ENCODE measurements at regions not wholly inside any gene's neighbourhood (a gene's known extent, or its start where the extent isn't known, plus 50 kb on each side); places are given as distances from the start of the nearest gene placed in this dataset.

DNA sequence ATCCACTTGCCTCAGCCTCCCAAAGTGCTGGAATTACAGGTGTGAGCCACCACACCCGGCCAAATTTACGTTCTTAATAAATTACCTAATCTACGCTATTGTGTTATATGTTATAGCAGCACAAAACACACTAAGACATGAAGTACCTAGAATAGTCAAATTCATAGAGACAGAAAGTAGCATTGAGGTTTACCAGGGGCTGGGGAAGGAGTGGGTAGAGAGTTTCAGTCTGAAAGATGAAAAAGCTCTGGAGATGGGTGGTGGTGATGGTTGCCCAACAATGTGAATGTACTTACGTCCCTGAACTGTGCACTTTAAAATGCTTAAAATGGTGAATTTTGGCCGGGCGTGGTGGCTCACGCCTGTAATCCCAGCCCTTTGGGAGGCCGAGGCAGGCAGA is 65.7 kb upstream of the NUP50 start:
- Histone ChIP-seq H2AFZ (no peak overlapping the region), H3K4me1 (ENCODE audit: insufficient read depth) (no peaks in the 10 kb centered on the region), H3K9me3 (ENCODE audit: low read depth) (no peaks in the 10 kb centered on the region), H4K20me1 (ENCODE audit: insufficient read depth) (no peaks in the 10 kb centered on the region), H3K4me2 (ENCODE audit: unreplicated experiment) (no peak overlapping the region), H3K4me3 (no peak overlapping the region), H3K9ac (no peak overlapping the region), H3K27ac (no peak overlapping the region), H3F3A (ENCODE audit: insufficient read depth) (no peaks in the 10 kb centered on the region), H3K27me3 (replicated peaks; ENCODE audit: insufficient read depth) (peaks cover 24% of the 10 kb centered on the region), H3K79me2 (ENCODE audit: insufficient read depth) (no peaks in the 10 kb centered on the region), H3K9me2 (ENCODE audit: insufficient read depth) (no peaks in the 10 kb centered on the region), H3K36me3 (ENCODE audit: low read depth) (no peaks in the 10 kb centered on the region)
- TF ChIP-seq EZH2 (IDR thresholded peaks at IDR 0.05; ENCODE audit: insufficient read depth, poor library complexity, severe bottlenecking) (no peak), EZH2phosphoT487 (IDR thresholded peaks at IDR 0.05; ENCODE audit: insufficient read depth, low read depth) (no peak)
- 72 to 75% methylated on average over 8 of the region's 8 CpGs for WGBS, 2 experiments (ENCODE audit: low coverage in 1 of 2, low lambda C conversion rate in 2 of 2, missing lambda C conversion rate in 2 of 2)
- no peak for DNase-seq
- in situ Hi-C loops (cut with MboI) = loop anchor here (10.0 kb wide), 2 partner anchors 123 to 283 kb away; no protein-coding TSS in a partner anchor

GRCh38 chr22:45099961-45100360 is 63.8 kb upstream of the NUP50 start:
- no peaks in the 10 kb centered on the region for H3K79me2 ChIP-seq (ENCODE audit: insufficient read depth)
- DNase-seq = no peak
- H3K9me2 ChIP-seq (ENCODE audit: insufficient read depth) = no peaks in the 10 kb centered on the region
- no peak overlapping the region for H3K27ac ChIP-seq
- H3F3A ChIP-seq (ENCODE audit: insufficient read depth) = 0 out of 2 replicates have a peak, but pooled peaks cover 4% of the 10 kb centered on the region
- in situ Hi-C loops (cut with MboI) = loop anchor here (10.0 kb wide), 2 partner anchors 125 to 285 kb away; no protein-coding TSS in a partner anchor
- H3K4me3 ChIP-seq = no peak overlapping the region
- no peaks in the 10 kb centered on the region for H4K20me1 ChIP-seq (ENCODE audit: insufficient read depth)
- 69 to 72% methylated on average over 9 of the region's 9 CpGs for WGBS, 2 experiments (ENCODE audit: low coverage in 1 of 2, low lambda C conversion rate in 2 of 2, missing lambda C conversion rate in 2 of 2)
- no peak overlapping the region for H3K9ac ChIP-seq
- H3K4me2 ChIP-seq (ENCODE audit: unreplicated experiment) = no peak overlapping the region
- peaks cover 3% of the 10 kb centered on the region for H3K4me1 ChIP-seq (ENCODE audit: insufficient read depth)
- H3K36me3 ChIP-seq (ENCODE audit: low read depth) = no peaks in the 10 kb centered on the region
- no peak overlapping the region for H2AFZ ChIP-seq
- no peaks in the 10 kb centered on the region for H3K9me3 ChIP-seq (ENCODE audit: low read depth)
- no peak for TF ChIP-seq EZH2phosphoT487 (IDR thresholded peaks at IDR 0.05; ENCODE audit: insufficient read depth, low read depth)
- no peak for TF ChIP-seq EZH2 (IDR thresholded peaks at IDR 0.05; ENCODE audit: insufficient read depth, poor library complexity, severe bottlenecking)
- H3K27me3 ChIP-seq (replicated peaks; ENCODE audit: insufficient read depth) = peaks cover 13% of the 10 kb centered on the region

DNA sequence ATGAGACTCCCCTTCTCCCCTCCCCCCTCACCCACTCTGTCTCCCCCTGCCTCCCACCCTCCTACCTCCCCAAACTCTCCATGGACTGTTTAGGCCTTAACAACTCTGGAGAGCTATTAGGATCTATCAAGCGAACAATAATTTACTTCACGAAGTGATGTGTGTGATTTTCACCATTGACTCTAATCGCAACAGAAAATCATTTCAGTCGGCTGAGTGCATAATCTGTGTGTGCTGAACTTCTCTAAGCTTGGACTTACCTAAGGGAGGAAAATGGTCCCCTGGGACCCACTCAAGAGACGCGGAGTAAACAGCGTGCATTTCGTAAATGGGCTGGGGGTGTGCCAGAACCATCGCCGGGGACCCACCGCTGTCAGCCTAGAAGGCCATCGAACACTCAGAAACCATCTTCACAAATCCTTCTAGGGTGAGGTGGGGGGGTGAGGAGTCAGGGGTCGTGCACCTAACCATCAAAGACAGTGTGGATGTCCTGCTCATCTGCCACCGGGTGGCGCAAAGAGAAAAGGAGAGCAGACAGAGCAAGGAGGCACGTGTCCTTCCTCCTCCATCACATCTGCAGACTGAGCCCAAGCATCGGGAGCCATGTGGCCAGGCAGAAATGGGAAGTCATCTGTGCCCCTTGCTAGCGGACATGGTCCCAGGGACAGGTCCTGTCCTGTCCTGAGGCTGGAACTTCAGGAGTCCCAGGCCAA is 62.1 kb upstream of the NUP50 start:
- no peaks in the 10 kb centered on the region for H3K9me2 ChIP-seq (ENCODE audit: insufficient read depth)
- H3K27me3 ChIP-seq (replicated peaks; ENCODE audit: insufficient read depth) = peaks cover 13% of the 10 kb centered on the region
- peak; percentile 79 for DNase-seq
- no peak overlapping the region for H3K9ac ChIP-seq
- WGBS, 2 experiments (ENCODE audit: low coverage in 1 of 2, low lambda C conversion rate in 2 of 2, missing lambda C conversion rate in 2 of 2) = 43 to 48% methylated on average over 18 of the region's 18 CpGs
- TF ChIP-seq EZH2 (IDR thresholded peaks at IDR 0.05; ENCODE audit: insufficient read depth, poor library complexity, severe bottlenecking) (no peak), EZH2phosphoT487 (IDR thresholded peaks at IDR 0.05; ENCODE audit: insufficient read depth, low read depth) (no peak)
- no peaks in the 10 kb centered on the region for H3K9me3 ChIP-seq (ENCODE audit: low read depth)
- H2AFZ ChIP-seq = no peak overlapping the region
- no peak overlapping the region for H3K4me2 ChIP-seq (ENCODE audit: unreplicated experiment)
- H3K36me3 ChIP-seq (ENCODE audit: low read depth) = no peaks in the 10 kb centered on the region
- no peak overlapping the region for H3K4me3 ChIP-seq
- in situ Hi-C loops (cut with MboI) = no loop called here
- H4K20me1 ChIP-seq (ENCODE audit: insufficient read depth) = no peaks in the 10 kb centered on the region
- peaks cover 7% of the 10 kb centered on the region for H3K4me1 ChIP-seq (ENCODE audit: insufficient read depth)
- H3K27ac ChIP-seq = no peak overlapping the region
- H3F3A ChIP-seq (ENCODE audit: insufficient read depth) = 0 out of 2 replicates have a peak, but pooled peaks cover 8% of the 10 kb centered on the region
- no peaks in the 10 kb centered on the region for H3K79me2 ChIP-seq (ENCODE audit: insufficient read depth)

DNA sequence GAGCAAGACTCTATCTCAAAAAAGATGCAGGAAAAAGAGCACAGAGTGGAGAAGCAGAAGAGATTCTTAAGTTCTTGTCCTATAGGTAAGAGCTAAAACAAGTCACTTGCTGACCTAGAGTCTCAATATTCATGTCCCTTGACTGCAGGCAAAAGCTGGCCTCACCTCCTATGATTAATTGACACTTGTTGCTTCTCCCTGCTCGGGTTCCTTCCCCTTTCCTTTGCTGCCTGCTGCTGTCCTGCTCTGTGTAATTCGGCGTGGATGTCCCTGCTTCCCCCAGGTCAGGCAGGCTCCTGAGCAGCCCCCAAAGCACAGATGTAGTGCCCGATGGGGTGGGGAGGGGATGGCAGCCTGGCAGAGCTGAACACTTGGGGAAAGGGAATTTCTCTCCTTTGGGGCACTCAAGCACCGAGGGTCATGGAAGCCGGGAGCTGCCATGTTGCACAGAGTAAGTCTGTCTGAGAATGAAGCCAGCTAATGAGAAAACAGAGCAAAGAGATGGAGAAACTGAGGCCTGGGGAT is 60.8 kb upstream of the NUP50 start:
- H3K4me1 ChIP-seq (ENCODE audit: insufficient read depth) = peaks cover 7% of the 10 kb centered on the region
- 48 to 51% methylated on average over 6 of the region's 6 CpGs for WGBS, 2 experiments (ENCODE audit: low coverage in 1 of 2, low lambda C conversion rate in 2 of 2, missing lambda C conversion rate in 2 of 2)
- in situ Hi-C loops (cut with MboI) = no loop called here
- no peak overlapping the region for H3K4me2 ChIP-seq (ENCODE audit: unreplicated experiment)
- DNase-seq = no peak
- H3K79me2 ChIP-seq (ENCODE audit: insufficient read depth) = no peaks in the 10 kb centered on the region
- no peaks in the 10 kb centered on the region for H3K36me3 ChIP-seq (ENCODE audit: low read depth)
- no peaks in the 10 kb centered on the region for H4K20me1 ChIP-seq (ENCODE audit: insufficient read depth)
- H3K27ac ChIP-seq = no peak overlapping the region
- no peak overlapping the region for H3K4me3 ChIP-seq
- H2AFZ ChIP-seq = no peak overlapping the region
- no peaks in the 10 kb centered on the region for H3K9me3 ChIP-seq (ENCODE audit: low read depth)
- no peak for TF ChIP-seq EZH2 (IDR thresholded peaks at IDR 0.05; ENCODE audit: insufficient read depth, poor library complexity, severe bottlenecking)
- TF ChIP-seq EZH2phosphoT487 (IDR thresholded peaks at IDR 0.05; ENCODE audit: insufficient read depth, low read depth) = no peak
- no peaks in the 10 kb centered on the region for H3K9me2 ChIP-seq (ENCODE audit: insufficient read depth)
- no peak overlapping the region for H3K9ac ChIP-seq
- H3F3A ChIP-seq (ENCODE audit: insufficient read depth) = 0 out of 2 replicates have a peak, but pooled peaks cover 8% of the 10 kb centered on the region
- peaks cover 7% of the 10 kb centered on the region for H3K27me3 ChIP-seq (replicated peaks; ENCODE audit: insufficient read depth)

All from GM23248 (cell line).